ENCODE measurements at regions not wholly inside any gene's neighbourhood (a gene's known extent, or its start where the extent isn't known, plus 50 kb on each side); places are given as distances from the start of the nearest gene placed in this dataset.

GRCh38 chr14:100391173-100391572 lies 68.0 kb downstream of the SLC25A47 start:
- no peak for ATAC-seq
- Mint-ChIP-seq H3K27ac (0 out of 2 replicates have a peak overlapping the region, but pooled peaks have one; percentile 13), H3K4me3 (no peak overlapping the region), H3K36me3 (no peaks in the 10 kb centered on the region), H3K9me3 (no peaks in the 10 kb centered on the region), H3K27me3 (ENCODE audit: low read depth) (no peaks in the 10 kb centered on the region), H3K4me1 (peaks cover 24% of the 10 kb centered on the region)
- DNase-seq (ENCODE audit: low spot score) = no peak
- POLR2A ChIA-PET = interaction anchor here (0.9 kb wide), 1 partner anchor 254 kb away, joined by 3 read pairs; no protein-coding TSS in a partner anchor
- CTCF ChIA-PET = interaction anchor here (1.1 to 2.1 kb wide), 4 partner anchors 9 to 254 kb away, joined by 3 to 13 read pairs (median 5); no protein-coding TSS in a partner anchor
- no peak for TF ChIP-seq MLX (CRISPR knock-in tag; IDR thresholded peaks at IDR 0.05)
- TF ChIP-seq, protein P1, sequence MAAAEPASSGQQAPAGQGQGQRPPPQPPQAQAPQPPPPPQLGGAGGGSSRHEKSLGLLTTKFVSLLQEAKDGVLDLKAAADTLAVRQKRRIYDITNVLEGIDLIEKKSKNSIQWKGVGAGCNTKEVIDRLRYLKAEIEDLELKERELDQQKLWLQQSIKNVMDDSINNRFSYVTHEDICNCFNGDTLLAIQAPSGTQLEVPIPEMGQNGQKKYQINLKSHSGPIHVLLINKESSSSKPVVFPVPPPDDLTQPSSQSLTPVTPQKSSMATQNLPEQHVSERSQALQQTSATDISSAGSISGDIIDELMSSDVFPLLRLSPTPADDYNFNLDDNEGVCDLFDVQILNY (CRISPR knock-in tag; IDR thresholded peaks at IDR 0.05) = no peak
- TF ChIP-seq ZNF423 (CRISPR knock-in tag; IDR thresholded peaks at IDR 0.05) = no peak
- TF ChIP-seq ETV6 (CRISPR knock-in tag; IDR thresholded peaks at IDR 0.05) = no peak
- no peak for TF ChIP-seq ZNF416 (CRISPR knock-in tag; IDR thresholded peaks at IDR 0.05)
- no peak for TF ChIP-seq HMGXB4 (CRISPR knock-in tag; IDR thresholded peaks at IDR 0.05)

- CTCF ChIA-PET = interaction anchor here (0.8 to 2.1 kb wide), 4 partner anchors 8 to 254 kb away, joined by 3 to 13 read pairs (median 5); no protein-coding TSS in a partner anchor
- no peak for ATAC-seq
- H3K27me3 Mint-ChIP-seq (ENCODE audit: low read depth) = no peaks in the 10 kb centered on the region
- no peaks in the 10 kb centered on the region for H3K36me3 Mint-ChIP-seq
- no peak overlapping the region for H3K4me3 Mint-ChIP-seq
- no peak overlapping the region for H3K27ac Mint-ChIP-seq
- POLR2A ChIA-PET = no interaction called here
- H3K9me3 Mint-ChIP-seq = no peaks in the 10 kb centered on the region
- peaks cover 24% of the 10 kb centered on the region for H3K4me1 Mint-ChIP-seq
- DNase-seq (ENCODE audit: low spot score) = no peak
- TF ChIP-seq CREM (CRISPR knock-in tag; IDR thresholded peaks at IDR 0.05) = no peak
- TF ChIP-seq, protein P2, sequence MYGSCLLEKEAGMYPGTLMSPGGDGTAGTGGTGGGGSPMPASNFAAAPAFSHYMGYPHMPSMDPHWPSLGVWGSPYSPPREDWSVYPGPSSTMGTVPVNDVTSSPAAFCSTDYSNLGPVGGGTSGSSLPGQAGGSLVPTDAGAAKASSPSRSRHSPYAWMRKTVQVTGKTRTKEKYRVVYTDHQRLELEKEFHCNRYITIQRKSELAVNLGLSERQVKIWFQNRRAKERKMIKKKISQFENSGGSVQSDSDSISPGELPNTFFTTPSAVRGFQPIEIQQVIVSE (CRISPR knock-in tag; IDR thresholded peaks at IDR 0.05; ENCODE audit: borderline replicate concordance) = no peak
- TF ChIP-seq, protein P3, sequence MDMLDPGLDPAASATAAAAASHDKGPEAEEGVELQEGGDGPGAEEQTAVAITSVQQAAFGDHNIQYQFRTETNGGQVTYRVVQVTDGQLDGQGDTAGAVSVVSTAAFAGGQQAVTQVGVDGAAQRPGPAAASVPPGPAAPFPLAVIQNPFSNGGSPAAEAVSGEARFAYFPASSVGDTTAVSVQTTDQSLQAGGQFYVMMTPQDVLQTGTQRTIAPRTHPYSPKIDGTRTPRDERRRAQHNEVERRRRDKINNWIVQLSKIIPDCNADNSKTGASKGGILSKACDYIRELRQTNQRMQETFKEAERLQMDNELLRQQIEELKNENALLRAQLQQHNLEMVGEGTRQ (CRISPR knock-in tag; IDR thresholded peaks at IDR 0.05) = no peak
- TF ChIP-seq ETV6 (CRISPR knock-in tag; IDR thresholded peaks at IDR 0.05) = no peak
- TF ChIP-seq, protein P4, sequence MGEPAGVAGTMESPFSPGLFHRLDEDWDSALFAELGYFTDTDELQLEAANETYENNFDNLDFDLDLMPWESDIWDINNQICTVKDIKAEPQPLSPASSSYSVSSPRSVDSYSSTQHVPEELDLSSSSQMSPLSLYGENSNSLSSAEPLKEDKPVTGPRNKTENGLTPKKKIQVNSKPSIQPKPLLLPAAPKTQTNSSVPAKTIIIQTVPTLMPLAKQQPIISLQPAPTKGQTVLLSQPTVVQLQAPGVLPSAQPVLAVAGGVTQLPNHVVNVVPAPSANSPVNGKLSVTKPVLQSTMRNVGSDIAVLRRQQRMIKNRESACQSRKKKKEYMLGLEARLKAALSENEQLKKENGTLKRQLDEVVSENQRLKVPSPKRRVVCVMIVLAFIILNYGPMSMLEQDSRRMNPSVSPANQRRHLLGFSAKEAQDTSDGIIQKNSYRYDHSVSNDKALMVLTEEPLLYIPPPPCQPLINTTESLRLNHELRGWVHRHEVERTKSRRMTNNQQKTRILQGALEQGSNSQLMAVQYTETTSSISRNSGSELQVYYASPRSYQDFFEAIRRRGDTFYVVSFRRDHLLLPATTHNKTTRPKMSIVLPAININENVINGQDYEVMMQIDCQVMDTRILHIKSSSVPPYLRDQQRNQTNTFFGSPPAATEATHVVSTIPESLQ (CRISPR knock-in tag; IDR thresholded peaks at IDR 0.05) = no peak
- TF ChIP-seq ELF4 (CRISPR knock-in tag; IDR thresholded peaks at IDR 0.05; ENCODE audit: low read depth) = no peak
- no peak for TF ChIP-seq JUN (CRISPR knock-in tag; IDR thresholded peaks at IDR 0.05)
- TF ChIP-seq, protein P5, sequence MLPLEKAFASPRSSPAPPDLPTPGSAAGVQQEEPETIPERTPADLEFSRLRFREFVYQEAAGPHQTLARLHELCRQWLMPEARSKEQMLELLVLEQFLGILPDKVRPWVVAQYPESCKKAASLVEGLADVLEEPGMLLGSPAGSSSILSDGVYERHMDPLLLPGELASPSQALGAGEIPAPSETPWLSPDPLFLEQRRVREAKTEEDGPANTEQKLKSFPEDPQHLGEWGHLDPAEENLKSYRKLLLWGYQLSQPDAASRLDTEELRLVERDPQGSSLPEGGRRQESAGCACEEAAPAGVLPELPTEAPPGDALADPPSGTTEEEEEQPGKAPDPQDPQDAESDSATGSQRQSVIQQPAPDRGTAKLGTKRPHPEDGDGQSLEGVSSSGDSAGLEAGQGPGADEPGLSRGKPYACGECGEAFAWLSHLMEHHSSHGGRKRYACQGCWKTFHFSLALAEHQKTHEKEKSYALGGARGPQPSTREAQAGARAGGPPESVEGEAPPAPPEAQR (CRISPR knock-in tag; IDR thresholded peaks at IDR 0.05) = no peak
- TF ChIP-seq FOXJ3 (CRISPR knock-in tag; IDR thresholded peaks at IDR 0.05; ENCODE audit: borderline replicate concordance) = no peak
- no peak for TF ChIP-seq ATF1 (CRISPR knock-in tag; IDR thresholded peaks at IDR 0.05)
- no peak for TF ChIP-seq NFE2L1 (CRISPR knock-in tag; IDR thresholded peaks at IDR 0.05)
- TF ChIP-seq FOXP1 (CRISPR knock-in tag; IDR thresholded peaks at IDR 0.05; ENCODE audit: borderline replicate concordance) = no peak
- TF ChIP-seq, protein P6, sequence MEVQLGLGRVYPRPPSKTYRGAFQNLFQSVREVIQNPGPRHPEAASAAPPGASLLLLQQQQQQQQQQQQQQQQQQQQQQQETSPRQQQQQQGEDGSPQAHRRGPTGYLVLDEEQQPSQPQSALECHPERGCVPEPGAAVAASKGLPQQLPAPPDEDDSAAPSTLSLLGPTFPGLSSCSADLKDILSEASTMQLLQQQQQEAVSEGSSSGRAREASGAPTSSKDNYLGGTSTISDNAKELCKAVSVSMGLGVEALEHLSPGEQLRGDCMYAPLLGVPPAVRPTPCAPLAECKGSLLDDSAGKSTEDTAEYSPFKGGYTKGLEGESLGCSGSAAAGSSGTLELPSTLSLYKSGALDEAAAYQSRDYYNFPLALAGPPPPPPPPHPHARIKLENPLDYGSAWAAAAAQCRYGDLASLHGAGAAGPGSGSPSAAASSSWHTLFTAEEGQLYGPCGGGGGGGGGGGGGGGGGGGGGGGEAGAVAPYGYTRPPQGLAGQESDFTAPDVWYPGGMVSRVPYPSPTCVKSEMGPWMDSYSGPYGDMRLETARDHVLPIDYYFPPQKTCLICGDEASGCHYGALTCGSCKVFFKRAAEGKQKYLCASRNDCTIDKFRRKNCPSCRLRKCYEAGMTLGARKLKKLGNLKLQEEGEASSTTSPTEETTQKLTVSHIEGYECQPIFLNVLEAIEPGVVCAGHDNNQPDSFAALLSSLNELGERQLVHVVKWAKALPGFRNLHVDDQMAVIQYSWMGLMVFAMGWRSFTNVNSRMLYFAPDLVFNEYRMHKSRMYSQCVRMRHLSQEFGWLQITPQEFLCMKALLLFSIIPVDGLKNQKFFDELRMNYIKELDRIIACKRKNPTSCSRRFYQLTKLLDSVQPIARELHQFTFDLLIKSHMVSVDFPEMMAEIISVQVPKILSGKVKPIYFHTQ (CRISPR knock-in tag; IDR thresholded peaks at IDR 0.05) = no peak
- no peak for TF ChIP-seq ZNF416 (CRISPR knock-in tag; IDR thresholded peaks at IDR 0.05)
- no peak for TF ChIP-seq OVOL2 (CRISPR knock-in tag; IDR thresholded peaks at IDR 0.05; ENCODE audit: borderline replicate concordance)
- TF ChIP-seq ZNF396 (CRISPR knock-in tag; IDR thresholded peaks at IDR 0.05; ENCODE audit: borderline replicate concordance) = no peak
Observed at GRCh38 chr14:100391724-100392123, 68.6 kb downstream of the SLC25A47 start.
